HG02852 (cell line): ENCODE measurements at regions not wholly inside any gene's neighbourhood (a gene's known extent, or its start where the extent isn't known, plus 50 kb on each side); places are given as distances from the start of the nearest gene placed in this dataset.

Source experiments
- ATAC-seq: cut with Tn5 transposase; IDR thresholded peaks from one replicate; pipeline ENCODE4 v1.9.1; 2021; ENCODE audit warnings: mild to moderate bottlenecking, moderate library complexity; ENCODE audit not compliant: unreplicated experiment

DNA sequence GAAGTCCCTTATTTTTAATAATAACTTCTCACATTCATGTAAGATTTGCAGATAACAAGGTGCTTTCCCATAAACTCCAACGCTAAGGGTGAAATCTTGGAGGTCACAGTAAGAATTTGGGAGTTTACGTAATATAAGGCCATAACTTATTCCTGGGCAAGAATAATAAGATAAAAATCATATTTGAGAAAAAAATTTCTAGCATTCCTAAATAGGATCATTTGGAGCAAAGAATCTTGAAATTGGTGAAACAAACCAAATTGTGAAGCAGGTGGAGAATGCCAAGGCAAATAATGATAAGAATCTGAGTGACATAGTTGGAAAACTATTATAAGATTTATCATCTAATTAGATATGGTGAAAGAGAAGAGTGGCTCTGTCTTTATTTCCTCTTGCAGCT is 50.4 kb upstream of the FGF16 start:
- ATAC-seq = no peak
